HG03159 (cell line): ENCODE measurements at regions not wholly inside any gene's neighbourhood (a gene's known extent, or its start where the extent isn't known, plus 50 kb on each side); places are given as distances from the start of the nearest gene placed in this dataset.
"Not testable (repeated sequence)": the region's sequence is repeated elsewhere in the genome, so short reads cannot be mapped to it uniquely, and the experiment has no call there.

ENCODE experiments used
- ATAC-seq: cut with Tn5 transposase; IDR thresholded peaks from one replicate; pipeline ENCODE4 v1.9.1; 2021; ENCODE audit warnings: mild to moderate bottlenecking, moderate library complexity; ENCODE audit not compliant: unreplicated experiment

DNA sequence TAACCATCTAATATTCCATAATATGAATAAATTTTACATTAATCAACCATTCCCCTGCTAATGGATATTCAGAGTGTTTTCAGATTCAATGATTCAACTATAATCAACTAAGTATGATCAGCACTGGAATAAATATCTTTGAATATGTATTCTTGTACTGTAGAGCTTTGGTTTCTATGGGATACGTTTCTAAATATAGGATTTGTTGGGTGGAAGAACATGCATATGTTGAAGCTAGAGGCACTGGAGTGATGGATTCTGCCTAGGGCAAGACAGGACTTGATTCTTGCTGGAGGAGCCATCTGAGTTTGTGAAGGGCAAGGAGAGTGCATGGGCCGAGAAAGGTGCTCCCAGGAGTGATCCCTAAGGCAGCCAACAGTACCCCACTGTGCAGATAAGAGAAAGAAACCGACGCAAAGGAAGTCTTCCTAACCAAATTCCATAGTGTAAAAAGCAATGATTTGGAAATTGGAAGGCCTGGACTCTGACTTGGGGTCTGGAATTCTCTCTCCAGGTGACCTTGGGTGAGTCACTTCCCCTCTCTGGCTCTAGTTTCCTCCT lies 418.7 kb downstream of the PREX1 start:
- ATAC-seq = no peak

- ATAC-seq = no peak
Observed at GRCh38 chr20:48407710-48408109, 420.1 kb downstream of the PREX1 start.

DNA sequence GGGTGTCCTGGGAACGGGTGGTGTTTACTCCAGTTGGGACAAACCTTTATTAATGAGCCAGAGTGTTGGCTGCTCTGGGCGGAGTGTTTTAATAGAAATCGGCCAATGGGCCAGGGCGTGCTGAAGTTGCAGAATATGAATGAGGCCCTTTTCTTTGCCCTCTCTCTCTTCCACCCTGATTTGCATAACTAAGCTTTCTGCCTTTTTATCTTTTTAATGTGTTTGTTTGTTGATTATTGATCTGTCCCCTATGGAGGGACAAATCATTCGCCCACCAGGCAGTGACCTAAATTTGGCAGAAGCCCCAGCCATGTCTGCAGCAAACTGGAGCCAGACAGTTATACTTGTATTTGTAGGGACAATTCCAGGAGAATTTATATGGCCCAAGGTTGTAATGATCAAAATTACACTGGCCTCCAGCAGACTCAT lies 420.9 kb downstream of the PREX1 start:
- ATAC-seq = no peak

DNA sequence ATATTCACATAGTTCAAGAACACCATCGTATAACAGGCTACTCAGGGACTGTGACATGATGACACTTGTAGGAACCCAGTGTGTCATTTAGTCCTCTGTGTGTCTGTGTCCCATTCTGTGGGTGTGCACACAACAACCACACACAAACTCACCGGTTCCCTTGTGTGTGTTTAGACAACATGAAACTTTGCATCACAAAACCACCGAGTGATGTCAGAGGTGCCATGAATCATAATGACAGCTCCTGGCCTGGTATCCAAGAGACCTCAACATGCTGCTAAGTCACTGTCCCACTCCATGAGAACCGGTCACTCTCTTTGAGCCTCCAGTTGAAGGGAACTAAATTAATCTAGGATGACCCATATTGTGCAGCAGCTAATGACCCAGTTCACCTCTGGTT lies 421.3 kb downstream of the PREX1 start:
- no peak for ATAC-seq

- ATAC-seq = no peak
Observed at GRCh38 chr20:48405909-48406308, 421.9 kb downstream of the PREX1 start.

- ATAC-seq = no peak
Observed at GRCh38 chr20:48404598-48404997, 423.2 kb downstream of the PREX1 start.

DNA sequence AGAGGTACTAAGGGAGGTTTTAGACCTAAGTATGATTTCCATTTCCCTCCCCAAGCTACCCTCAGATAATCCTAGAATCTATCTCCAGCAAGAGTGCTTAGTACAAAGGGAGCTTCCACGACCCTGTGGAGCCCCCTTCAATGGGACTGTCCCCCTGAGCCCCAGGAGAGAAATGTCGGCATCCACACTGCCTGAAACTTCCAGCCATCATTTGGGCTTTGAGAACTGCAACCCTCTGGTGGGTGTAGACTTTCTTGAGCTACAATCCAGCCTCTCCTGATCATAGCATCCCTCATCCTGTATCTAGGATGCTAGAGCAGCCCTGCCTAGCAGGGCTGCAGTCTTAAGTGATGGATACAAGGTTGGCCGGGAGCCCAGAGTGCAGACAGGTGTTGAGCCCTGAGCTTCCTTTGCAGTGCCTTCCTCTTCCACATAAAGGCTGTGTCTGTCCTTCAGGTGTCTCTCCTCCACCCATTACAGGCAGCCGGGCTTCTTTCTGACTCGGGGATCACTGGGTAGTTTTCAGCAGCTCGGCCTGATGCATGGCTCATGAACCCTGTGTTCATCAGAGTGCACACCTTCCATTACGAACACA lies 424.5 kb downstream of the PREX1 start:
- ATAC-seq = no peak

GRCh38 chr20:48401359-48401758 lies 426.4 kb downstream of the PREX1 start:
- no peak for ATAC-seq

DNA sequence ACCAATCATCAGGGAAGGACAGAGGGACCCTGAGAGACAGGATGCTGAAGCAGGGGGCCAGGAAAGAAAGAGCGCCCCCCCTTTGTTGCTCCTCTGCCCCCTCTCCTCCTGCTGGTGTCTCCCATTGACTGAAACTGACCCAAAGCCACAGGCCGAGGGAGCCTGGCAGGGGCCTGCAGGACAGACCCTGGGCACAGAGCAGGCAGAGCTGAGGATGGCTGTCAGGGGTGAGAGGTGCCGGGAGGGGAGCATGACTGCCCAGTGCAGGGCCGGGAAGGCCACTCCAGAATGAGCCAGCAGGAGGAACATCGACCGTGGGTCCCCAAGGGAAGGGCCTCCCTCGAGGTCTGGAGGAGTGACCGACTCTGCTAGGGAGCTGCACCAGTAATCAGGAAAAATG lies 427.8 kb downstream of the PREX1 start:
- ATAC-seq = no peak

DNA sequence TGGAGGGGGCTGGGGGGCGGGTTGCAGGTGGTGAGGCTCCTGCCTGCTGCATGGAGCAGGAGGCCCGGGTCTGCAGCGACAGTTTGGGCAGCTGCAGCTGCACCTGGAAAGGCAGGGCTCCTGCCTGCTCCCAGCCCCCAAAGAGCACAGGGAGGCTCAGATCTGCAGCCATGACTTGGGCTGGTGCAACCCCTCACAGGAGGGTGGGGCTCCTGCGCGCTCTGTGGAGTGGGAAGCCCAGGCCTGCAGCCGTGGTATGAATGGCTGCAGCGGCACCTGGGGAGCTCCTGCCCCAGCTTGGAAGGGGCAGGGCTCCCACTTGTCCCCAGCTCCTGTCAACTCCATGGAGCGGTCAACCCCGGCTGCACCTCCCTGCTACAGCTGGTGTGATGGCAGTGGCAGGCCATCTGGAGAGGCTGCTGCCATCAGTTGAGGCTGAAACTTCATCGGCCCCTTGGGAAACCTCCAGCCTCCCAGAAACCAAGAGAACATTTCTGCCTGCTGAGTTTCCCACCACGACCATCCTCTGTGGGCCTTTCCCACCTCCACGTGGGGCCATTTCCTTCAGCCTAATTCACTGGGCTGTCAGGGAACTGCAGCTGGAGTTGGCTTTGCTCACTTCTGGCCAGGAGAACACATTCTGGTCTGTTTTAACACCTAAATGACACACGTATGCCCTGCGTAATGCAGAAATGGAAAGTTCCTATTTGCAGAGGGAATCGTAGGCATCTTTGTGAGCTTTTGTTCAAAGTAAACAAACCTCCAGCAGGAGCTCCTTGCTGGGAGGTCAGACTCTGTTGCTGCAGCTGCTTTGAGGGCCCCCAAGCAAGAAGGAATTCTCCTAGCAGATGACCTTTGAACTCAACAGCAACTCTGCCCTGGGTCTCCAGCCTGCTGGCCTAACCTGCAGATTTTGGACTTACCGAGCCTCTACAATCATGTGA lies 429.0 kb downstream of the PREX1 start:
- no peak for ATAC-seq

DNA sequence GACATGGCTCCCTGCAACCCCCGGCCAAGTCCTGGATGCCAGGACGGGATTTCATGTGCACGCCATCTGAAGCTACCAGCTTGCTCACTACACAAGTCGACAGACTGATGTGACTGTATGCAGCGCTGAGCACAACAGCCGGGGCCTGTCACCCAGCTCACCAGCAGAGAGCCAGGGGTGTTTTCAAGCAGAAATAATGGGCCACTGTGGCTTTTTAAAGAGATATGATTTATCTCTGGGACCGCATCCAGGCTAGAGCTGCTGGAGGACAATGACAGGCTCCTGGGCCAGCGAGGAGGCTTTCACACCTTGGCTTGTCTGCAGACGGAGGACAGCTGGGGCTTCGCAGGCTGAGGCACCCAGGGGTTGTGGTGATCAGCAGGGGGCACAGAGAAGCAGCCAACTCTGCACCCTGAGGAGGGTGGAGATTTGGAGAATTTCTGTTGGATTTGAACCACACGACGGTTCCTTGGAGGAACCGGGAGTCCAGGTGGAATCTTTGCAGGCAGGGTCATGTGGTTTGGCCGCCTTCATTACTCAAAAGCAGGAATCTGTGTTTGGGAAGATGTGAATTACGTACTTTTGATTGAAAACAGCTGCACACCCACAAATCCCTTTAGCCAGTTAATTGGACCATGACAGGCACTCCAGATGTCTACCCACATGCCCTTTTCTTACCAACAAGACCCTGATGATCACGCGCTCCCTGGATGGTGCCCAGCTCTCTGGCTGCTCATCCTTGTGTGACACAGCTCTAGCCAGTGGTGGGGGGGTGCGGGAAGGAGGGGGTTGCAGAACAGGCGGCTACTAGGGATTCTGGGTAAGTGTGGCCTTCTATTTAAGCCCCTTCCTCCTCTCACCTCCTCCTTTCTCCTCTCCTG lies 430.6 kb downstream of the PREX1 start:
- ATAC-seq = not testable (repeated sequence)

DNA sequence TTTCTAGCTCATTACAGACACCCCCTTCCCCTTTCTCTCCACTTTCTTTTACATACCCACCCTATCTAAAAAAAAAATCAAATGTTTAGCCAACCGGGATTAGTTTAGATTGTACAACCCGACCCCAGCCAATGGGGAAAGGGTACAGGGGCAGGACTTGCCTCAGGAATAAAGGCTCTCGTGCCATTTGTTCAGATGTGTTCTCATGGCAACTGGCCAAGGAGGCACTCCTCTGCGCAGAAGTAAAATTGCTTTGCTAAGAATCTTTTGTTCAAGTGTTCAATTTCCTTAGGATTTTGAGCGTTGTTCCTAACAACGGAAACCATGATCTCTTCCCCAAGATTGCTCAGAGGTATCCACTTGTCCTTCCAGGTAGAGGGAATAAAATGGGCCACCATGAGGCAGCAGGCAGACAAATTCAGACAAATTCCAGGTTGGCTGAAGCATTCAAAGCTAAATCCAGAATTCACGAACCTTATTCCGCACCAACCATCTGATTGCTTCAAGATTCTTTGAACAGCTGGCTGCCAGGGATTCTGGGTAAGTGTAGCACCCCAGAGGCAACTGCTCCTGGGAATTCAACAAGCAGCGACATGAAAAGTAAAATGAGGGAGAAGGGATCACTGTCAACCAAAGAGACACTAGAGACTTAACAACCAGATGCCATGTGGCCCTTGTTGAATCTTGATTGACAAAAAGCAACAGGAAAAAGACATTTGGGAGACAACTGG lies 431.8 kb downstream of the PREX1 start:
- ATAC-seq = no peak

- no peak for ATAC-seq
Observed at GRCh38 chr20:48394415-48395081, 433.3 kb downstream of the PREX1 start.

DNA sequence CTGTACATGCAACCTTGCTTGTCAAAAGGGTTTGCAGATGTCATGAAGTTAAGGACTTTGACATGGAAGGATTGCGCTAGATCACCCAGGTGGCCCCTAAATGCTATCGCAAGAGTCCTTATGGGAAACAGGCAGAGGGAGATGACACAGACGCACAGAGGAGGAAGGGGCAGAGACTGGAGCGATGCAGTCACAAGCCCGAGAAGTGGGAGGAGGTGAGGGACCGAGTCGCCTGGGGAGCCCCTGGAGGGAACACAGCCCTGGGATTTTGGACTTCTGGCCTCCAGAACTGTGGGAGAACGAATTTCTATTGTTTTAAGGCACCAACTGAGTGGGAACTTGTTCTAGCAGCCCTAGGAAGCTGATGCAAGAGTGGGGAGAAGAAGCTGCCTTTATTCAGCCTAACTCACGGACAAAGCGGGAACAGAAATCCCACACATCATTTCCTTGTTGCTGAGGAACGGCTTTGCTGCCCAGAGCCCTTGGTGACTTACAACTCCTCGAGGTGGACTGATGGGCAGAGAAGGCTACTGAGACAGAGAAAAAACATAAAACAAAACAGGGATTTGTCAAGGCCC lies 434.0 kb downstream of the PREX1 start:
- ATAC-seq = no peak

DNA sequence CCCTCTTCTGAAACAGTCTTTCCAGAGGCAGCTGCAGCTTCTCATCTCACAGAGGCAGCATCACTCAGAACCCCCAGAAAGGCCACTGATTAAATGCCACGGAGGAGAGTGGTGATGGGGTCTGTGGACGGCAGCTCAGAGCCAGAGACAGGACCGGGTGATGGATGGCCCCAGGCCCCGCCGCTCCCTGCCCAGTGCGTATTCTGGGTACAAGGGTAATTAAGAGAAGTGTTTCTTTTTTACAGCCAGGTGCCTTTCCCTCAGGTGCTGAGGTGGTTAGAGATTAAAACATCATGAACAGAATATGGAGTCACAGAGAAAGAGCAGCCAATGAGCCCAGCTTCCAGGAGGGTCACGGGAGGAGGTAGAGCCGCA lies 434.5 kb downstream of the PREX1 start:
- ATAC-seq = no peak

DNA sequence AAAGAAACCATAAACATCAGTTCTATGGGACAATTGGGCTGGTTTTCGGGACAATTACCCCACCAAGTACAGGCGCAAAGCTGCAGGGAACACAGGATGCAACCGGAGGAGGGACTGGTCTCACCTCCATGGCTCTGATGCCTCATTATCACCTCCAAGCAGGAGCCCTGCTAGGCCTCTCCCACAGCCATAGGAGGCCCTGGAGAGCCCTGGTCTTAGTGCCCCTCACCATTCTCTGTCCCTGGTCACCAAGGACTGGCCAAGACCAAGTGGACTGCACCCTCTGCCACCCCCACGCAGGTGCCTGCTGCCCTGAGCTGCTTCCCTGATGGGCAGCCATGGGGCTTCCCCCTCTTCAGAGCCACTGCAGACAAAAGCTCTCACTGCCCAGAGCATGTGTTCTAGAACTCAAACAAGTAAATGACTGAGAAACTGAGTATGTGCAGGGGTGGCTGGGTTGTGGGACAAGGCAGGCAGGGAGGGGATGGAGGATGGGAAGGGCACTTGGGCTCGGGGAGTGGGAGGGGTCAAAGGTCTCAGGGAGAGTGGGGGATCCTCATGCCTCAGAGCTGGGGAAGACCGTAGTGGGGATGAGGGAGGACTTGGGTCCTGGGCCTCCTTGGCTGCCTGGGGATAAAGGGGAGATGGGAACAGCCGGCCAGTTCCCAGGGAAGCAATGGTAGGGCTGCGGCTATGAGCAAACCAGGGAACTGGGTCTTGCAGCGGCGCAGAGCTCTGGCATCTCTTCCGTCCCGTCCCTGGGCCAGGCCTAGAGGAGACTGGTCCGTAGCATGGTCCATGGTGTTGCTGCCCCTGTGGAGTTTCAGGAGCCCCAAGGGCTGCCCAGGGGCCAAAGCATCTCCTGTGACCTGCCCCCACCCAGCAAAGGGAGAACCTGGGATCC lies 435.1 kb downstream of the PREX1 start:
- ATAC-seq = no peak

GRCh38 chr20:48390981-48391380 lies 436.8 kb downstream of the PREX1 start:
- no peak for ATAC-seq

- ATAC-seq = no peak
Observed at GRCh38 chr20:48387675-48388074, 440.1 kb downstream of the PREX1 start.

- no peak for ATAC-seq
Observed at GRCh38 chr20:48385527-48385926, 442.3 kb downstream of the PREX1 start.
